Non-pigmented ciliary epithelial cell (primary cell): ENCODE measurements at regions not wholly inside any gene's neighbourhood (a gene's known extent, or its start where the extent isn't known, plus 50 kb on each side); places are given as distances from the start of the nearest gene placed in this dataset.
"Not testable (repeated sequence)": the region's sequence is repeated elsewhere in the genome, so short reads cannot be mapped to it uniquely, and the experiment has no call there.

ENCODE experiments used
- DNase-seq: peaks from one replicate; pipeline ENCODE4 v3.0.0-alpha.2; 2010; ENCODE audit warnings: low read depth

DNA sequence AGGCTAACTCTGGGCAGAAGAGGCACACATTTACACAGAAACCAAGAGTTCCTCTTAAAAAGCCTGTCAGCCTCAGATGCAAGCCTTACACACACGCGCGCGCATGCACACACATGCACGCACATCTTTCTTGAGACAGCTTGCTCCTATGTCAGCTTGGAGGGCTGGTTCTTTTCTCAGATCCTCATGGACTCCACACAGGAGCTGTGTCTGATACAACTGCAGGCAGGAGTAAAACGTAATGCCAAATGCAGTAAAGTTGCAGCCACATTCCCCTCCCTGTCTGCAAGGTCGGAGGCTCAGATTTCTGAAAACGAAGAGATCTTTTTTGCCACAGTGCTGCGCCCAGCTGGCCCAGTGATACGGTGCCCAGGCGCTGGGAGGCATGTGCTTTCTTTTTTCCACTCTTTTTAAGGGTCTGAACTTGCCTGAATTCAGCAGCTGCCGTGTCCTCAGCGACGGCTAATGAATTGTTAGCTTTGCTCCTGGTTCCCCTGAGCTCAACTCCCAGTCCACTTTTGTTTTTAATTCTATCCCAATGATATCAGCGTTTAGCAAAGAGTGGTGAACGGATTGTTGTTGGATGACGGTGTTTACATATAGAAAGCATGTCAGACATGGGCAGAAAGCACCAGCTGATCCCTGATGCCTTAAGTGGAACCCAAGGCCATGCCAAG, 72.9 kb upstream of the FOXN3 start:
- no peak for DNase-seq

DNA sequence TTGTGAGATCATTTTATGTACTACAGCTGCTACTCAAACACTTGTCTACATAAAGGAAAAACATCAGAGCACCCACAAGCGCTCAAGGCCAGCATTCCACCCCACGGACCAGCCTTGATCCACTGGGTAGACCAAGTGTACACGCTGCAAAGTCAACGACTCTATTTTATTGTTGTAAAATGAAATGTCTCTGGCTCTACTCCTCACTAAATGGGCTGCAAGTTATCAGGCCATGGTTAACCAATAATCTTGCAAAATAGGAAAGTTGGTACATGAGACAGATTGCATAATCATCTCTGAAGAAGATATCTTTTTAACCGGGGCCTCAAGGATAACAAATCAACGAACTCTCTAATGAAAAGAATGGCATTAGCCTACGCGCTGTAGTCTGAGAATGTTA, 69.9 kb upstream of the FOXN3 start:
- DNase-seq = no peak

DNA sequence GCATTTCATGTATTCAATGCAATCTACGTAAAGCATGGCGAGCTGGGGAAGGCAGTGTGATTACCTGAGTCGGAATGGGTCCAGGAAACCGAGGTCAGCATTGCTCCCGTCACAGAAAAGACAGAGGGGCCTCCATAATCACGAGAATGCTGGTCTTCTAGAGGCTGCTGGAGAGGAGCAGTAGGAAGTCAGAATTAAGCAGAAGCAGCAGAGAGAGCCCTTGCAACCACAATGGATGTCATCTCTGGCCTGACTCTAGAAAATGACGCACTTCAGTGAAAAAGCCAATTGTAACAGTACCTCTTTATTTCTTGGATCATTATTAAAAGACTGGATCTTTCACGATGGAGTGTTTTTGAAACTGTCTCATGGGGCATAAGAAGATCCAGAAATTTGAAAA, 69.5 kb upstream of the FOXN3 start:
- no peak for DNase-seq

DNA sequence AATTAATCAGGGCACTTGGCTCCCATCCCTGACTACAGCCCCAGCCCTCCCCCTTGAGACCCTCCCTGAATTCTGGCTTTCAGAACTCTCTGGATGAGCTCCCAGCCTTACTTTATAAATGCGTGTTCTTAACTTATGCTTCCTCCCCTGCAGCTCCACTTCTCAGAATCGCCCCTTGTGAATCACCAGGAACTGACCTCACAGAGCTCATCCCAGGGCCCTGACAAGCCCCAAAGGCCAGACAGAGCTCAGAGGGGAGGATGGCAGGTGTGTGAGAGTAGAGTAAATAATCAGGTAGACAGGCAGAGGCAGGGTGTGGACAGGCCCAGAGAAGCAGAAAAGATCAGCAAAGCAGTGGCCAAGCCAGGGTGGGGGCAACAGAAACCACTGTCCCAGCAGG, 68.2 kb upstream of the FOXN3 start:
- no peak for DNase-seq

DNA sequence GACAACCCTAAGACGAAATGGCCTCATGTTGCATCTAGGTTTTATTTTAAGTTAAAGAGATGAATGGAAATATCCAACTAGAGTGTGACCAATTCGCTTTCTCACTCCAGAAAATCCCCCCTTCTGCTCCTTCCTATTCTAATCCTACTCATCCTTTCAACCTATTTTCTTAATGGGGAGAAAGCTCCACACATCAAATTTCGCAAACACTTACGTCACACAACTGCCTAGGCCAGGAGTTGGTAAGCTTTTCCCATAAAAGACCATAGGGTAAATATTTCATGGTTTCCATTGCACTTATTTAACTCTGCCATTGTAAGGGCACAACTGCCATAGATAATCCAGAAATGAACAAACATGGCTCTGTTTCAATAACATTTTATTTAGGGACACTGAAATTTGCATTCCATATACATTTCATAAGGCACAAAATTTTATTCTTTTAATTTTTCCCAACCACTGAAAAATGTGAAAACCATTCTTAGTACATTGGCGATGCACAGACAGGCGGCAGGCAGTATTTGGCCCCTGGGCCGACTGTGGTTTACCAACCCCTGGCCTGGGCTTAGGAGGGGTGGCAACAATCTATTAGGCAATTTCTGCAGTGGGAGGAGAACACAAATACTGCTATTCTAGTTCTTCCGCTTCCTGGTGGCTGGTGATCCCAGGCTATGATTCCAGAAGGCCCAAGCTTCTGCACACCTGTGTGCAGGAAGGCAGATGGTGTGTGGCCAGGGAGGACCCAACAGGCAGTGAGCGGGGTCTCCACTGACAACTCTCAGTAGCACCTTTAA, 67.2 kb upstream of the FOXN3 start:
- DNase-seq = no peak

DNA sequence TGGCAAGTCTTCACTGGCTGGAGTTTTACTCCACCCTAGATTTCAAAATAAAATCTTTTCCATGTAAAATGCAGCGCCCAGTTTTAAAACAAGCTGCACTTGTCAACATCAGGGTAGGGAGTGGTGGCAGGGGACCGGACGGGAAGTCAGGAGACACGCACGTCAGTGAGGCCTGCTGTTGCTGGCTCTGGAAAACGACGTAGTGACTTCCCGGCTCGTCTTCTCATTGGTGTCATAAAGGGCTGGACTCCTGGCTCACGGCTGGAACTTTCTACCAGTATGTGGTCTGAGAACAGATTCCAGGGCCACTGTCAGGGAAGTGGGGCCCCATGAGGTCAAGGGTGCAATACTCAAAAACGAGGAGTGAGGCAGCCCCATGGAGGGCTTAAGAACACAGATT, 64.2 kb upstream of the FOXN3 start:
- no peak for DNase-seq

DNA sequence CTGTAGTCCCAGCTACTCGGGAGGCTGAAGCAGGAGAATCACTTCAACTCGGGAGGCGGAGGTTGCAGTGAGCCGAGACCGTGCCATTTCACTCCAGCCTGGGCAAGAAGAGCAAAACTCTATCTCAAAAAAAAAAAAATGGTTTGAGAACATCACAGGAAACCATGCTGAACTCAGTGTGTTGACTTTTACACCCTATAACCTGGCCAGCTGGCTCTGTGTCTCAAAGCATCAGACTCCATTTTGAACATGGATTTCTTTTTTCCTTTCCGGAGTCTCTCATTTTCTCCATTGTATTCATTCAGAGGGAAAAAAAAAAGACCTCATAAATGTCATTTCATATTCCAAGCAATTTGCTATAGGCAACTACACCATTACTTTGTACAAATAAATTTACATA, 63.2 kb upstream of the FOXN3 start:
- DNase-seq = no peak

DNA sequence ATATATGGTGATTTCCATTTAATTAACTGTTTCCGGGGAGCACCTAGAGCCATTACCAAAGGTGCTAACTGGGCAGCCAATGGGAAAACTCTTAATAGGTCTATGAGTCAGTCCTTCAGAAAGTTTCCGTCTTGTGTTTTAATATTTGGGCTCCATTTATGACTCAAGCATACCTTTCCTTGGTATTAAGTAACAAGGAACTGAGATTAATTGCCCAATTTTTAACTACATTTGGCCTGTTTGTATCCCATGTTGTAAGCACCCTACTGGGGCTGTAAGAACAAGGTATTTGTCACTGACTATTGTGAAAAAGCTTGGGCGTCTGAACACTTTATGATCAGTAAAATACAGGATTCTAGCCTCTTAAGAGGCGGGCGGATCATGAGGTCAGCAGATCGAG, 62.8 kb upstream of the FOXN3 start:
- DNase-seq = no peak

DNA sequence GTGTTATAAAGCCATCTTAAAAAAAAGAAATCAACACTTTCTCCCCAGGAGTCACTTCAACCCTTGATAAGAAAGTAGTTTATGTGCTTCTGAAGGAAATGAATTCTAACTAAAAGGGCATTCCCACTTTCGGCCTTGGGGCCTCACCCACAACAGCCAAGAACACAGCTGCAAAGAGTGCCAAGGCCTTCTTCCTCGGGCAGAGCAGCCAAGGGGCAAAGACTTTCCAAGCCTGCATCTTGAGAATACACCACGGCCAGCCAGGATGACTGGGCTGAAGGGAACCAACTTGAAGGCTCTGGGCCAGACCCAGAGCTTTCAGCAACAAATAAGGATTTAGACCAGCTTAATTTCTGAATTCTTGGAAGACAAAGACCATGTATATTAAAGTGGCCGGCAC, 60.4 kb upstream of the FOXN3 start:
- no peak for DNase-seq

DNA sequence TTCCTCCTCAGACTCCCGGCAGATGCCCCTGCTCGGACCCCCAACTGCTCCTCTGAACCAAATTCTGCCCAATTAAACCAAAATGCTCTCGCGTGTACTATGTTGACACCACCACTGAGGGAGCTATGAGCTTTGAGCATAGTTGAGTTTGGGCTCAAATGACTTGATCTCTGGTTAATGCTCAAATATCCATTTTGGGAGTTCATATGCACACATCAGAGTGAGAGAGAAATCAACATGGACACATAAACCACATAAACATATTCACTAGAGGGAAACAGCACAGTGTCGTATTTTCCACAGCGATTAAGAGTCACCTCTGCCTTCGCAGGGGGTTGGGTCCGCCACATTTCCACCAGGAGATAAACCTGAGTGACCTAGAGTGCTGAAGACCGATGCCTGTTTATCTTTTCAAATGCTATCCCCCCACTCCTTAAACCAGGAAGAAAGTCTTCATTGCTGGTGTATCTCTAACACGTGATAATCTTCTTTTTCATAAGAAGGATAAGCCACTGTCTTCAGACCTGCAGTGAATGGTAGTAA, 59.4 kb upstream of the FOXN3 start:
- DNase-seq = no peak

DNA sequence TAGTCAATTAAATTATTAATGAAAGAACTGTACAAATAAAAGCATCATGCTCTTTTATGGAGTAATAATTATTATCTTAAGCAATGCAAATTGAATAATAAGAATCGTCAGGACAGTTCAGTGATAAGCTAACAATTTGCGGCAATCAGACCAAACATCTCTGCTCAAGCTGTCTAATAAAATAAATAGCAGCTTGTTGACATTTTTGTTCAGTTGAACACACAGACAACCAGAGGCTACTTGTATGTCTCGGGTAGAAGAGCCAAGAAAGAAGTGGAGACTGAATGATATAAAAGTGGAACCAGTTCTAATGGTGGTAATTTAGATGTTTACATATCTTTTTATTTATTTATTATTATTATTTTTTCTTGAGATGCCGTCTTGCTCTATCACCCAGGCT, 57.4 kb upstream of the FOXN3 start:
- no peak for DNase-seq

DNA sequence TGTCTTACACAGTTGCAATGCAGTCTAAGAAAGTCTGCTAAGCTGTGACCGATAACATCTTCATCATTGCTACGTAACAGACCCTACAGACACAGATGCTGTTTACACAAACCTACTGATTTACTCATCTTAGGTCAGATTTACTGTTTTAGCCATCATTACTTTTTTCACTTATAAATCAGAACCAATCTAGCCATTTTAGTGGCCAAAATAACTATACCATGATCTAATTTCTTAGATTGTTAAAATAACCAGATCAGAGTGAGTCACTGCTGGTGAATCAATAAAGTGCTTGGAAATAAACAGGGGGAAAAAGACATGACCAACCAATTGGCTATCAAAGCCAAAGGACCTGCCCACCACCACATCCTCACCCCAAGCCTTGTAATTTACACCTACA, 57.0 kb upstream of the FOXN3 start:
- peak; percentile 31 for DNase-seq

DNA sequence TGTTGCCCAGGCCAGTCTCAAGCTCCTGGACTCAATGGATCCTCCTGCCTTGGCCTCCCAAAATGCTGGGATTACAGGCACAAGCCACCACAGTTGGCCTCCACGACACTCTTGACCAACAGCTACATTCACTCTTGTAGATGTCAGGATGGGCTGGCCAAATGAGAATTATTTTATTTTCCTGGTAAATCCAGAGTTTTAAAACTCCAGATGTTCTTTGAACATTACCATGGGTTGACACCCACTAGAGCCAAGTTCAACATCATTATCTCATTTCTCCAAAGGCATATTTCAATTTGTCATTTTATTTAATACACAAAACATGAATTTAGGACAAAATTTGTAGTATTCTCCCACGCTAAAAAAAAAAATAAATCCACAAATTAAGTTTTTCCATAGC, 56.5 kb upstream of the FOXN3 start:
- DNase-seq = no peak

DNA sequence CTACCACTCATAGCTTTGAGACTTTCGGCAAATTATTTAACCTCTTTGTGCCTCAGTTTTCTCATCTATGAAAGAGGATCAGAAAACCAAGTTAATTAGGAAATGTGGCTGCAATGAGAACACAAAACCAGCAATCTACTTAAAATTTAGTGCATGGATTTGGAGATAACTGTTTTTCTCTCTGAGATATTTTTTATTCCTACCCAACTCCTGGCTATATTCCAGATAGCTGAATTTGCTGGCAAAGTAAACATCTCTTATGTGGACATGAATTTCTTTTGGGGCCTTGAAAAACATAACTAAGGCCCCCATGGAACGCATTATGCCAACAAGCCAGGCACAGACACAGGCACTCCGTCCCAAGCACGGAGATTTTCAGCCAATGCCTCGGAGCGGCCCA, 53.4 kb upstream of the FOXN3 start:
- no peak for DNase-seq

DNA sequence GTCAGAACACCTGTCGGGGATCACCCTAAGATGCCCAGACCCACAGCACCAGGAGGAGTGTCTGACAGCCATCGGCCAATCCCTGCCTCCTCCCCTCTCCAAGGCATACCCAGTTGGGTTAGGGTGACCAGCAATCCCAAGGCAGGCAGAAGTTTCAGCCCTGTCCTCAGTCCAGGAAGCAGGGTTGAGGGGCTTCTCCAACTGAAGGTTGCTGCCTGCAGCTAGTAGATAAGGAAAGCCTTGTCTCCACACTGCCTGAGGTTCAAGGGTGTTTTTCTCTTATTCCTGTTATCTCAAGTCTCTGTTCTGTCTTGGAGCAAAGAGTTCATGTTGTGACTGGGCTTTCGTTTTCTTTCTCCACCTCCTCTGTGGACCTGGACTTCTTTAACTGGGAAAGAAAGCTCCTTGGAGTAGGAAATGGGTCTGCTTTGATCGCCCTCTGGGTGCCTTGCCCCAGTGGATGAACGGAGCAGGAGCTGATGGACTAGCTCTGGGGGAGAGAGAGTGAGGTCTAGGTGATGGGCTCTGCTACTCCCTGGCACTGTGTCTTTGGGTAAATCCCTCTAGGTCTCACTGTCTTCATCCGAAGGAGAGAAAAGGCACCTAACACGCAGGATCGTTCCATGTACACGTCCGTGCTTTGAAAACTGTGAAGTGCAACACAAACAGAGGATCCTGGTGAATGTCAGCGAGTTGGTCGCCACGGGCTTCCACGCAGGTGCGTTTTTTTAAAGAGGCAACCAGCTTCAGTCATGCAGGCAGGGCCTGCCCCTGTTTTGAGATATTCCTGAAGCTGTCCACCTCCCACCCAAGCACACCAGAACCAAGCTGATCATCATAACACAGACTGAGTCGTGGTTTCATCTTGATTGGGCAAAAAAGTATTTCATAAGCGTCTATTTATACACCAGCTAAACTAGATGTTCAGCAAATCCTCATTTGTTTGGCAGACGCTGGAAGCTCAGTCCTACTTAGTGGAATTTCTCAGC, 52.5 kb upstream of the FOXN3 start:
- DNase-seq = no peak

DNA sequence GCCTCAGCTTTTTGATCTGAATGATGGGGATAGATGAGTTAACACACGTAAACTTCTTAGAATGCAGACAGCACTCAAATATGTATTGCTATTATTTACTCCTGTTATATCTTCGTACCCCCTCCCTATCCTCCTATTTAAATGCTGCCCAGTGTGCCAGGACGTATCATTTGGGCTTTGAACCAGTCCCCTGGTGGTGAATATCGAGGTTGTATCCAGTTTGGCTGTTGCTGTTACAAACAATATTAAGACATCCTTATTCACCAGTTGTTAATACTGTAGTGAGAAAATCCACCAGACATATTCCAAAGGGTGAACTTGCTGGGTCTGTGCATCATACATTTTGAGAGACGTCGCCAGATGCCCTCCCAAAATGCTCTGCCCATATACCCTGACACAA, 51.5 kb upstream of the FOXN3 start:
- DNase-seq = no peak

DNA sequence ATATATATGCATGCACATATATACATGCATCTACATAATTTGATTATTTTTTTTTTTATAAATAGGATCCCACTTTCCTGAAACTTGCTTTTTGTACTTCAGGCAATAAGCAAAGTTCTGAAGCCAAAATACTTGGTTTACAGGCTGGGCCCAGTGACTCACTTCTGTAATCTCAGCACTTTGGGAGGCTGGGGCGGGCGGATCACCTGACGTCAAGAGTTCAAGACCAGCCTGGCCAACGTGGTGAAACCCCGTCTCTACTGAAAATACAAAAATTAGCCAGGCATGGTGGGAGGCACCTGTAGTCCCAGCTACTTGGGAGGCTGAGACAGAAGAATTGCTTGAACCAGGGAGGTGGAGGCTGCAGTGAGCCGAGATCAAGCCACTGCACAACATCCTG, 51.0 kb upstream of the FOXN3 start:
- DNase-seq = not testable (repeated sequence)

DNA sequence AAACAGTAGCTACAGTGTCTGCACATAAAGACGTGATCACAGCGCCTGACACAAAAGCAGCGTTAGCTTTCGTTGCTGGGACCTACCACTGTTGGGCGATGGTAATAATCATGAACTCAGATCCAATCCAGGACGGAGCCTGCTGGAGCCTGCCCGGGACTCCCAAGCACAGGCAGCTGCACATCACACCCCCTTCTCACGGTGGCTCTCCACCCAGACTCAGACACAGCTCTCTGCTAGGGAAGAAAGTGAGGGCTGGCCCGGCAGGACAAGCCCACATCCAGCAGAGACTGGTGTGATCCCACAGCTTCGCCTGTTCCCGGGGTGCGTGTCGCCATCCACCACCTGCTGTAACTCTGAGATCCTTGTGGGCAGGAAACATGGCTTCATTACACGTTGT, 49.9 kb upstream of the FOXN3 start:
- DNase-seq = no peak
